SJCRH30 (cell line): ENCODE measurements at regions not wholly inside any gene's neighbourhood (a gene's known extent, or its start where the extent isn't known, plus 50 kb on each side); places are given as distances from the start of the nearest gene placed in this dataset.

ENCODE experiments used
- DNase-seq, 2 experiments: peaks; one replicate each; pipeline ENCODE4 v3.0.0-alpha.2; 2015 to 2020
- H3K27ac ChIP-seq: fragments of 250-450 bp; sonication (Bioruptor Pico); 2 replicates; pipeline ENCODE4 v1.5.1; 2020; ENCODE audit warnings: mild to moderate bottlenecking, moderate library complexity
- H3K27me3 ChIP-seq: fragments of 250-450 bp; sonication (Bioruptor Pico); 2 replicates; pipeline ENCODE4 v1.5.1; 2020; ENCODE audit warnings: mild to moderate bottlenecking, moderate library complexity
- H3K36me3 ChIP-seq: fragments of 250-450 bp; sonication (Bioruptor Pico); 2 replicates; pipeline ENCODE4 v1.5.1; 2020; ENCODE audit warnings: mild to moderate bottlenecking, moderate library complexity
- H3K4me1 ChIP-seq: fragments of 250-450 bp; sonication (Bioruptor Pico); 2 replicates; pipeline ENCODE4 v1.5.1; 2020; ENCODE audit warnings: mild to moderate bottlenecking, moderate library complexity
- H3K4me3 ChIP-seq: fragments of 250-450 bp; sonication (Bioruptor Pico); 2 replicates; pipeline ENCODE4 v1.5.1; 2020; ENCODE audit warnings: mild to moderate bottlenecking, moderate library complexity
- H3K9me3 ChIP-seq: fragments of 250-450 bp; sonication (Bioruptor Pico); replicated peaks from 2 replicates; pipeline ENCODE4 v1.5.1; 2020; ENCODE audit warnings: mild to moderate bottlenecking, moderate library complexity

DNA sequence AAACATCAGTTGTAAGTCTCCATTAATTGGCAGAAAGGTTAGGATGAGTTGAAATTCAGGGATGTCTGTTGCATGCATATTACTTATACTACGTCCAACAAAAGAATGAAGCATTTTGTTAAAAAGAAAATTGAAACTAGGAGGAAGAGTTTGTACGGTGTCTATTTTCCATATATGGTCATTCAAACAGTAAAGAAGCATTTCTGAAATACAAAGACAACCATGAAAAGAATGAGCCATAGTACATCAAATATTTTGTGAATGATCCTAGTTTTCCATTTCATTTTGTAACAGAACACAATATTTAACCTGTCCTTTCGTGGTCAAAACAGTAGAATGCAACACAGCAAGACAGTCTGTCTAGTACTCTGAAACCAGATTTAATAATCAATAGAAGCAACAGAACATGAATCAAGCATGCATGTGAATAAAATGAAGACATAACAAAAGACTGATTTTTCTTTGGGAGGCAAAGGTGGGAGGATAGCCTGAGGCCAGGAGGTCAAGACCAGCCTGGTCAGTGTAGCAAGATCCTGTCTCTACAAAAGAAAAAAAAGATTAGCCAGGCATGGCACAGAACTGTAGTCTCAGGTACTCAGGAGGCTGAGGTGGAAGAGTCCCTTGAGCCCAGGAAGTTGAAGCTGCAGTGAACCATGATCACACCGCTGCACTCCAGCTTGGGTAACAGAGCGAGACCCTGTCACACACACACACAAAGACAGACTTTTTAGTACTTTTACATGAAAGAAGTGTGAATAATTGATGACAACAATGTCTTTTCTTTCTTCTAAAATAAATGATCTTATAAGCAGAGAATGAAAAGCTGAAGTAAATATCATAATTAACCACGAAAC is 156.0 kb downstream of the LRIG3 start:
- H3K9me3 ChIP-seq, result no peaks in the 10 kb centered on the region
- no peaks in the 10 kb centered on the region for H3K27me3 ChIP-seq
- H3K27ac ChIP-seq, result no peak overlapping the region
- H3K36me3 ChIP-seq, result no peaks in the 10 kb centered on the region
- no peak overlapping the region for H3K4me3 ChIP-seq
- DNase-seq, result no peak
- peaks cover 3% of the 10 kb centered on the region; the same call in 1 of the 2 replicates for H3K4me1 ChIP-seq

DNA sequence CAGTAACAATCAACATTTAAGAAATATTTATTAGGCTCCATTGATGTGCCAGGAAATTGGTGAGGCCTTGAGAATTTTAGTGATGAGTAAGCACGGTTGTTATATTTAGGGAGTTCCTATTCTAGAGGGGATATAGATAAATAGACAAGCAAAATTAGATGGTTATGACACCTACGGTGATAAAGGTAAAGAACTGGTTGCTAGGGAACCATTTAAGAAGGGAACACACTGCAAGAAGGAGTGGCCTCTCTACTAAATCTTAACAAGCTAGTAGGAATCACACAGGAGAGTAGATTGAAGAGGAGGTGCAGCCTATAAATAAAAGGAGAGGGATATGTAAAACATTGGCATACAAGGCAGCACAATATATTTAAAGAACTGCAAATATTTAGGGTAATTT is 155.2 kb downstream of the LRIG3 start:
- H3K4me1 ChIP-seq, result peaks cover 3% of the 10 kb centered on the region; the same call in 1 of the 2 replicates
- H3K9me3 ChIP-seq, result no peaks in the 10 kb centered on the region
- H3K36me3 ChIP-seq, result no peaks in the 10 kb centered on the region
- no peaks in the 10 kb centered on the region for H3K27me3 ChIP-seq
- no peak for DNase-seq
- H3K4me3 ChIP-seq, result no peak overlapping the region
- H3K27ac ChIP-seq, result no peak overlapping the region

DNA sequence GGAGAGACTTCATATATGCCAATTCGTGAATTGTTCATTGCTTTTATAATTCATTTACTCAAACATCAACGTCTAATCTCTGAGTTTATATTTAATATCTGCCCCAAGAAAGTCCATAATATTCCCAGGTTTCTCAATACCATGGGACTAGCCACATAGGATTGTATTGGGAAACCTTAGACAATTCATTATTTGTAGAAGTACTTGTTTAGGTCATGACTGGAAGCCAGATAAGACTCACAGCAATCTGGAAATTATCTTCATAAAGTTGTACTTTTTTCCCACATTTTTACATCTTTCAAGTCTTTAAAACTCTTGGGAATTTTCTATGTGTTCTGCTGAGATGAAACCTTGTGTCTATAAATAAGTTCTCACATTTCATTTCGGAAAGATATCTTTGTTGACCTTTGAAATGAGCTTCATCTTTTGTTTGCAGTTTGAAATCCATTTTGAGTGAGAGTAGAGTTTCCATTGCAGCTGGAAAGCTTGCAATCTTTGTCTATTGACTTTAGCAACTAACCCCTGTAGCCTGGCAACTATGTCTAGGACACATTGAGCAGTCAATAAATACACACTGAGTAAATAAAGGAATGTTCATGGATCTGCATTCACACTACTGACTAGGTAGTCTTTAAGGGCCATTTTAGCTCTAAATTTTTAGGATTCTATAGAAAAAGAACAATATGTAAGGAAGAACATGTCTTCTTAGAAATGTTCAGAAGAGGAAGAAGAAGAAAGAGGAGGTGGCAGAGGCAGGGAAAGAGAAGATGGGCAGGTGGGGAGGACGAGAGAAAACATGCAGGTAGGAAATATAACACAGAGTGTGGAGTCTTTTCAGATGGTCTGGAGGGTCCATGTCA is 154.4 kb downstream of the LRIG3 start:
- Histone ChIP-seq H3K27me3 (no peaks in the 10 kb centered on the region), H3K36me3 (no peaks in the 10 kb centered on the region), H3K9me3 (no peaks in the 10 kb centered on the region), H3K4me1 (peaks cover 3% of the 10 kb centered on the region; the same call in 1 of the 2 replicates), H3K4me3 (no peak overlapping the region), H3K27ac (no peak overlapping the region)
- DNase-seq, result no peak

DNA sequence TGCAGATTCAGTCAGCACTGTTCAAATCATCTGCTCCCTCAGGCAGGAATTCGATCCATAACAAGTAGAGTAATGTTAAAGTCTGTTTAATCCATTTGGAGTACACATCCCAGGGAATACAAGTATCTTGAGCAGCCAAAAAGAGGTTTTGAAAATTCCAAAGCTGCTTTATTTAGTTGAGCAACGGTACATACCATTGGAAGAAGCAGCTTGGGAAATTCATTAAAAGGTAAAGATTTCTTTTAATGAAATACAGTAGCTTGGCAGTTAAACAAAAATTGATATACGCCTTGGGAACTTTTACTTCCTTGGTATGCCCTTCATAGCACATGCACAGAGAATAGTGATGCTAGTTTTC is 153.8 kb downstream of the LRIG3 start:
- peaks cover 3% of the 10 kb centered on the region; the same call in 1 of the 2 replicates for H3K4me1 ChIP-seq
- no peak for DNase-seq
- no peaks in the 10 kb centered on the region for H3K9me3 ChIP-seq
- H3K4me3 ChIP-seq, result no peak overlapping the region
- no peak overlapping the region for H3K27ac ChIP-seq
- no peaks in the 10 kb centered on the region for H3K36me3 ChIP-seq
- H3K27me3 ChIP-seq, result no peaks in the 10 kb centered on the region

DNA sequence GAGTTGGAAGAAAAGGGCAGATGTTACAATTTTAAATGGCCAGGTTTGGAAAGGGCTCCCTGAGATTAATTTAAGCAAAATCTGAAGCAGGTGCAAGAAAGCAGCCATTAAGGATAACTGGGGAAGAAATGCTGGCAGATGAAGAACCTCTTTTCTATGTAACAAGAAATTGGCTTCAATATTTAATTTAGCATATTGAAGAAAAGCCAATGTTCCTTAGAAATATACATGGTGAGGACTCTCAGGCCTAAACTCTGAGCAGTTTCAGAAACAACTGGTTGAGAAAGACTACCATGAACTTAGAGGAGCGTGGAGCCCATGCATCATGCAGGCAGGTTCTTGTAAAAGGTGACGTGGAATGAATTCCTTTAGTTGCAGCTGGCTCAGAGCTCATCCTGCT is 152.8 kb downstream of the LRIG3 start:
- DNase-seq, result no peak
- no peak overlapping the region for H3K27ac ChIP-seq
- H3K4me3 ChIP-seq, result no peak overlapping the region
- no peaks in the 10 kb centered on the region for H3K9me3 ChIP-seq
- no peaks in the 10 kb centered on the region for H3K36me3 ChIP-seq
- H3K4me1 ChIP-seq, result peaks cover 3% of the 10 kb centered on the region; the same call in 1 of the 2 replicates
- no peaks in the 10 kb centered on the region for H3K27me3 ChIP-seq

DNA sequence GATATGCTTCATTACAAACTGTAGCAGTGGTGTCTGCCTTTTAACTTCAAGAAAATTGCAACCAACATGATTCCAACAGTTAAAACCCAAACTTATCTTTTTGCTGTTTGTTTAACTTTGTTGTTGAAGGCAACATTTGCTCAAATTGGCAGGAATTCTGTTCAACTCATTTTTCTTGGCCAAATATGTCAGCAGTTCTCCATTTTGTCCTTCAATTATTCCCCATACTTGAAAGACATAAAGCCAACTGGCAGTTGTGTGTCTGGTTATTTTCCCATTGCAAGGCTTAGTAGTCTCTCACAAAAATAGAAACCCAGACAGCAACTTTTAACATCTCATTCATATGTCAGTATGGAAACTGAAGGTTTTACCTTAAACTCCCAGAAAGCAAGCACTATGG is 146.3 kb downstream of the LRIG3 start:
- no peak for DNase-seq
- H3K27ac ChIP-seq, result no peak overlapping the region

DNA sequence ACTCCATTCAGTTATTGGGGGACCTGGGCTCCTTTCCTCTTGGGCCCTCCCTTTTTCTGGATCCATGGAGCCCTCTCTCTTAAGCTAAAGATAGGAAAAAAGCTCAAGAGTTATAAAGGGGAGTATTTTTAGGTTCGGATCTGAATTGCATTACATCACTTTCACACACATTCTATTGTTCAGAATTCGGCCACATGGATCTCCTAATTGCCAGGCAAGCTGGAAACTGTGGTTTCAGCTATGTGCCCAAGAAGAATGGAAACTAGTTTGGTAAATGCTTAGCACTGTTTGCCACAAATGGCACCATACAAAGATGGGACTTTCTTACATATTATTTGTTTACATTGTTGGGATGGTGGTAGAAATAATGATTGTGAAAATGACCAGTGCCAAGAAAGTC is 145.6 kb downstream of the LRIG3 start:
- no peaks in the 10 kb centered on the region for H3K4me1 ChIP-seq
- H3K9me3 ChIP-seq, result peaks cover 3% of the 10 kb centered on the region; the same call in 1 of the 2 replicates
- H3K4me3 ChIP-seq, result no peak overlapping the region
- no peak overlapping the region for H3K27ac ChIP-seq
- no peak for DNase-seq
- no peaks in the 10 kb centered on the region for H3K36me3 ChIP-seq
- H3K27me3 ChIP-seq, result no peaks in the 10 kb centered on the region

More for the DNA sequence above, 146.3 kb downstream of the LRIG3 start:
- Histone ChIP-seq H3K27me3 (no peaks in the 10 kb centered on the region), H3K9me3 (0 out of 2 replicates have a peak, but pooled peaks cover 3% of the 10 kb centered on the region), H3K36me3 (no peaks in the 10 kb centered on the region), H3K4me1 (no peaks in the 10 kb centered on the region), H3K4me3 (no peak overlapping the region)

DNA sequence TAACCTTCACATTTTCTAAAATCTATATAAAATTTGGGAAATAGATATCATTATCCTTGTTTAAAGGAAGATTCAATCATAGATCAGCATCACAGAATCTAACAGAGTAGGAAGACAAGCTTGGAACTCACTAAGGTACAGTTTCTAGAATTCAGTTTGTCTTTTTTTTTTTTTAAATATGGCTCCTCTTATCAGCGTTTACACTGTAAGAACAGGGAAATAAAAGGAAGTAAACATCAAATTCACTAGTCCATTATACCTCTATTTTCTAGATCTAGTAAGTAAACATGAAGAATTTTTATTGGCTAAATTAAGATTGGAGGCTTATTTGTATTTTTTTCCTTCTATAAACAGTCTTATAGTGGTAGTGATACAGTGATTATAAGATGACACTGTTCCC is 144.9 kb downstream of the LRIG3 start:
- H3K27me3 ChIP-seq, result no peaks in the 10 kb centered on the region
- no peaks in the 10 kb centered on the region for H3K36me3 ChIP-seq
- no peak for DNase-seq
- H3K27ac ChIP-seq, result no peak overlapping the region
- no peaks in the 10 kb centered on the region for H3K4me1 ChIP-seq
- H3K9me3 ChIP-seq, result peaks cover 3% of the 10 kb centered on the region; the same call in 1 of the 2 replicates
- H3K4me3 ChIP-seq, result no peak overlapping the region

DNA sequence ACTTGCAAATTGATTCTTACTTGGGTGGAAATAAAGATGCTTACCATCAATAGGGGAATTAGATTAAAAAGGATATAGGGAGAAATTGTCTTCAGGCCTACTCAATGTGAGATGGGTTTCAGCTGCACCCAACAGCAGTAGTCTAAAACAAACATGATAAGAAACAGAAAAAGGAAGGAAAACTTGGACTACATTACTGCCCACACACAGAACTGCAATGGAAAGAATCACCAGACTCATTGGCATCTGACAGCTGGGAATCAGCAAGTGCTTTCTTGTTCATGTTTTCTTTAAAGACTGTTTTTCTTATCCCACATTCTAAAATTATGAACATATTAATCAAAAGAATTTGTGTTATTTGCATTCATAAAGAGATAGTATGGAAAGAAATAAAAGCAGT is 144.2 kb downstream of the LRIG3 start:
- Histone ChIP-seq H3K9me3 (peaks cover 3% of the 10 kb centered on the region; the same call in 1 of the 2 replicates), H3K27me3 (no peaks in the 10 kb centered on the region), H3K4me3 (no peak overlapping the region), H3K27ac (no peak overlapping the region), H3K36me3 (no peaks in the 10 kb centered on the region), H3K4me1 (no peaks in the 10 kb centered on the region)
- DNase-seq, result no peak

DNA sequence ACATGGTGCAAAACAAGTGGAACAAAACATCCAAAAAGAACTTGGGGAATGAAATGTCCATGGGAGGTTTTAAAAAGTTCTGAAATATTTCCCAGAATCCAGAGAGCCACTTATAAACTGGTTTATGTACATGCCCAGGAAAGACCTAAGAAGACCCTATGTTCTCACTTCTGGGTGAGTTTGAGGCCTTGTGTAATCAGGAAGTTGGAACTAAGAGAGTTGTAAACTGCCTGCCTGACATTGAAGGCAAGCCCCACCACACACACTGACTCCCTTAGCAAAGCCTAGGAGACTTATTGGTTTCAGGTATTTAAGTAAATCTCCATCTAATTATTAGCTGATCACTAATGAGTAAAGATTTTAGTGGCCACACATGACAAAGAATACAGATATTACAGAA is 142.5 kb downstream of the LRIG3 start:
- Histone ChIP-seq H3K27me3 (no peaks in the 10 kb centered on the region), H3K27ac (no peak overlapping the region), H3K36me3 (no peaks in the 10 kb centered on the region), H3K4me1 (no peaks in the 10 kb centered on the region), H3K4me3 (no peak overlapping the region), H3K9me3 (peaks cover 3% of the 10 kb centered on the region)
- DNase-seq, result no peak

DNA sequence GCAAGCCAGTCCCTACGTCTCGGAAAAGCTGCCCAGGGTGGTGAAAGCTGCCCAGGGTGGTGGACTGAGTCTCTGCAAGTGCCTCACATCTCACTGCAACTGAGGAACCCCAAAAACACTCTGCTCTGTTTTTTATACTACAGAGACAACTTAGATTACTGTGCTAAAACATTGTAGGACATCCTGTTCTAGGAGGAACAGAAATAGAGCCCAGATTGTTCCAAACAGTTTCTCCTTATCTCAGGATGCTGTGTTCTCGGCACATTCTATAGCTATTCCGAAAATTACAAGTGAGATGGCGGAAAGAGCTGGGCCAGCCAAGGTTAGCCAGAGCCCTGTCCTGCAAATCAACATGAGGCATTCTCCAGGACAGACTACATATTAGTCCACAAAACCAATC is 138.7 kb downstream of the LRIG3 start:
- H3K4me3 ChIP-seq, result no peak overlapping the region
- DNase-seq, result no peak
- H3K36me3 ChIP-seq, result no peaks in the 10 kb centered on the region
- H3K9me3 ChIP-seq, result peaks cover 5% of the 10 kb centered on the region
- H3K4me1 ChIP-seq, result peaks cover 13% of the 10 kb centered on the region
- H3K27me3 ChIP-seq, result no peaks in the 10 kb centered on the region
- no peak overlapping the region for H3K27ac ChIP-seq

DNA sequence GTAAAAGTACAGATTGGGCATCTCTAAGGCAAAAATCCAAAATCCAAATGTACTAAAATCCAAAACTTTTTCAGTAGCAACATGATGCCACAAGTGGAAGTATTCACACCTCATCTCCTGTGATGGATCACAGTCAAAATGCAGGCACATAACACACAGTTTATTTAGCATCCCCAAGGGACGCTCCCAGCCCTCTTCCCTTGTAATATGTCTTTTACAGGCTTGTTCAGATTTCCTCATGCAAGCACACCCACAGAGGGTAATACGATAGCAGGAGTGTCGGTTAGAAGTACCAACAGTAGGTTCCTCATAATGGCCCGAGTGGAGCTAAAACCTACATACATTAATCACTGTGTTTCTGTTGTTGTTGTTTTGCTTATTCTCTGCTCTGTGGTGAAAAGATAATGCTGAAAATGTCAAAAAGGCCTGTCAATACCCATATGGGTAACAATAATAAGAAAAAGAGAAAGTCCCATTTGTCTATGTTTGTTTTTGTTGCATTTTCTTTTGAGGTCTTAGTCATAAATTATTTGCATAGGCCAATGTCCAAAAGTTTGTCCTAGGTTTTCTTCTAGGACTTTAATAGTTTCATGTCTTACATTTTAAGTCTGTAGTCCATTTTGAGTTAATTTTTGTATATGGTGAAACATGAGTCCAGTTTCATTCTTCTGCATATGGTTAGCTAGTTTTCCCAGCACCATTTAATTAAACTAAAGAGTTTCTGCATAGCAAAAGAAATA is 133.1 kb downstream of the LRIG3 start:
- Histone ChIP-seq H3K4me3 (no peak overlapping the region), H3K36me3 (no peaks in the 10 kb centered on the region), H3K9me3 (peaks cover 3% of the 10 kb centered on the region; the same call in 1 of the 2 replicates), H3K27ac (no peak overlapping the region), H3K27me3 (no peaks in the 10 kb centered on the region), H3K4me1 (peaks cover 25% of the 10 kb centered on the region)
- DNase-seq, result peak; percentile 48 to 71

DNA sequence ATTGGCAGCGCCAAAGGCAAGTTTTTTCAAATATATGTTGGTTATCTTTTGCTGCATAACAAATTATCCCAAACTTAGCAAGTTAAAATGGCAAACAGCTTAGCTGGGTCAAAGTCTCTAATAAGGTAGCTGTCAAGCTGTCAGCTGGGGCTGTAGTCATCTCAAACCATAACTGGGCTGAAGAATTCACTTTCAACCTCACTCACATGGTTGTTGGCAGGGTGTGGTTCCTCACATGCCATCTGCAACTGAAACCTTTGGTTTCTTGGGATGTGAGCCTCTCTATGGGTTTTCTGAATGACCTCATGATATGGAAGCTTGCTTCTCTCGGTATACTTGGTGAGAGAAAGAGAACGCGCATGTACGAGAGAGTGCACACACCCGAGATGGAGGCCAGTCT is 125.4 kb downstream of the LRIG3 start:
- Histone ChIP-seq H3K27me3 (no peaks in the 10 kb centered on the region), H3K36me3 (no peaks in the 10 kb centered on the region), H3K4me1 (no peaks in the 10 kb centered on the region), H3K9me3 (peaks cover 9% of the 10 kb centered on the region; the same call in 1 of the 2 replicates), H3K27ac (no peak overlapping the region), H3K4me3 (no peak overlapping the region)
- peak in 1 of 2 experiments; percentile 15 for DNase-seq

DNA sequence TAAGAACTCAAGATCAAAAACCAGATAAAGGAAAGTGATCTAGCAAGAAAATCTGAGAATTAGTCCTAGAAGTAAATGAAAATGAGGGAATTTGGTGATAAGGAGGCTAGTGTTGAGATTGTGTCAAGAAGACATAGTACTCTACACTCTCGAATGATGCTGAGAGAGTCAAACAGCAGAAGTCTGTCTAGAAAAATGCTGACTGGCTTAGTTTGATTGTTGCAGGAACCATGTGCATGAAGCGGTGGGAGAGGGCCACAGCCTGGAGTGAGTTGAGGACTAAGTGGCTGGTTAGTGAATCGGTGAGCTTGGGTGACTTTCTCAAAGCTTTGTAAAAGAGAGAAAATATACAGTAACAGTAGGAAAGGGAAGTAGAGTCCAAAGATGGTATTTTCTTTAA is 124.5 kb downstream of the LRIG3 start:
- Histone ChIP-seq H3K36me3 (no peaks in the 10 kb centered on the region), H3K27me3 (no peaks in the 10 kb centered on the region), H3K27ac (no peak overlapping the region), H3K4me3 (no peak overlapping the region), H3K4me1 (no peaks in the 10 kb centered on the region), H3K9me3 (peaks cover 13% of the 10 kb centered on the region; the same call in 1 of the 2 replicates)
- no peak for DNase-seq
